ENCODE measurements at regions not wholly inside any gene's neighbourhood (a gene's known extent, or its start where the extent isn't known, plus 50 kb on each side); places are given as distances from the start of the nearest gene placed in this dataset.

- TF ChIP-seq EZH2 (IDR thresholded peaks at IDR 0.05) (no peak), CTCF (IDR thresholded peaks at IDR 0.05) (no peak), EZH2phosphoT487 (IDR thresholded peaks at IDR 0.05) (no peak)
Observed at GRCh38 chr17:22161376-22161775, 469.1 kb downstream of the KCNJ18 start.

Data from neural progenitor cell (in vitro differentiated cells).